Endometrial microvascular endothelial cells (primary cell): ENCODE measurements at regions not wholly inside any gene's neighbourhood (a gene's known extent, or its start where the extent isn't known, plus 50 kb on each side); places are given as distances from the start of the nearest gene placed in this dataset.
"Not testable (repeated sequence)": the region's sequence is repeated elsewhere in the genome, so short reads cannot be mapped to it uniquely, and the experiment has no call there.

Experiments used
- in situ Hi-C: cut with HindIII; loops from 2 replicates; pipeline ENCODE4 v1.10.0; 2017; ENCODE audit warnings: low sequenced_read_pairs, low pct_unique_long_range_greater_than_20kb; ENCODE audit errors: inconsistent ontology term

GRCh38 chr13:104608331-104608730, 1542.1 kb upstream of the SLC10A2 start:
- in situ Hi-C loops: no loop called here

- in situ Hi-C loops: not testable (repeated sequence)
Observed at GRCh38 chr13:104605435-104605834, 1539.2 kb upstream of the SLC10A2 start.

GRCh38 chr13:104597546-104598180, 1531.4 kb upstream of the SLC10A2 start:
- in situ Hi-C loops: no loop called here

GRCh38 chr13:104595511-104595910, 1529.3 kb upstream of the SLC10A2 start:
- in situ Hi-C loops: no loop called here

GRCh38 chr13:104594806-104595205, 1528.6 kb upstream of the SLC10A2 start:
- in situ Hi-C loops: no loop called here

- in situ Hi-C loops: no loop called here
Observed at GRCh38 chr13:104593693-104594092, 1527.5 kb upstream of the SLC10A2 start.

GRCh38 chr13:104593251-104593576, 1527.0 kb upstream of the SLC10A2 start:
- in situ Hi-C loops: no loop called here

- in situ Hi-C loops: no loop called here
Observed at GRCh38 chr13:104592545-104593250, 1526.5 kb upstream of the SLC10A2 start.

- in situ Hi-C loops: no loop called here
Observed at GRCh38 chr13:104592127-104592526, 1525.9 kb upstream of the SLC10A2 start.

GRCh38 chr13:104586051-104586746, 1520.0 kb upstream of the SLC10A2 start:
- in situ Hi-C loops: no loop called here

- in situ Hi-C loops: no loop called here
Observed at GRCh38 chr13:104584481-104584880, 1518.3 kb upstream of the SLC10A2 start.

- in situ Hi-C loops: no loop called here
Observed at GRCh38 chr13:104580931-104581330, 1514.7 kb upstream of the SLC10A2 start.

- in situ Hi-C loops: no loop called here
Observed at GRCh38 chr13:104577071-104577815, 1511.0 kb upstream of the SLC10A2 start.

GRCh38 chr13:104571893-104572229, 1505.6 kb upstream of the SLC10A2 start:
- in situ Hi-C loops: no loop called here

- in situ Hi-C loops: no loop called here
Observed at GRCh38 chr13:104571161-104571892, 1505.1 kb upstream of the SLC10A2 start.

- in situ Hi-C loops: no loop called here
Observed at GRCh38 chr13:104567114-104567513, 1500.9 kb upstream of the SLC10A2 start.

- in situ Hi-C loops: no loop called here
Observed at GRCh38 chr13:104565888-104566287, 1499.7 kb upstream of the SLC10A2 start.

GRCh38 chr13:104553896-104554295, 1487.7 kb upstream of the SLC10A2 start:
- in situ Hi-C loops: no loop called here

GRCh38 chr13:104553186-104553585, 1487.0 kb upstream of the SLC10A2 start:
- in situ Hi-C loops: no loop called here
